Trophoblast cell (in vitro differentiated cells and primary cell): ENCODE measurements at regions not wholly inside any gene's neighbourhood (a gene's known extent, or its start where the extent isn't known, plus 50 kb on each side); places are given as distances from the start of the nearest gene placed in this dataset.
A peak's percentile ranks its signal among the peaks of the same experiment; 100 is the strongest.

ENCODE experiments used
- DNase-seq, 2 donors: peaks; one replicate each; pipeline ENCODE4 v3.0.0-alpha.2; 2016
- H2AFZ ChIP-seq: 2 replicates; pipeline ENCODE4 v1.6.1; 2013; ENCODE audit warnings: low read length, moderate library complexity, mild to moderate bottlenecking; ENCODE audit not compliant: insufficient read depth, poor library complexity
- H2AK5ac ChIP-seq: 2 replicates; pipeline ENCODE4 v1.6.1; 2013; ENCODE audit warnings: mild to moderate bottlenecking, low read length
- H2BK120ac ChIP-seq: 2 replicates; pipeline ENCODE4 v1.6.1; 2013; ENCODE audit warnings: low read length, mild to moderate bottlenecking, moderate library complexity; ENCODE audit not compliant: insufficient read depth, poor library complexity
- H2BK12ac ChIP-seq: 2 replicates; pipeline ENCODE4 v1.6.1; 2013; ENCODE audit warnings: mild to moderate bottlenecking, low read length, moderate library complexity
- H2BK5ac ChIP-seq: 2 replicates; pipeline ENCODE4 v1.6.1; 2013; ENCODE audit warnings: low read length, low read depth, moderate library complexity, mild to moderate bottlenecking; ENCODE audit not compliant: poor library complexity
- H3K14ac ChIP-seq: 2 replicates; pipeline ENCODE4 v1.6.1; 2013; ENCODE audit warnings: mild to moderate bottlenecking, low read length
- H3K18ac ChIP-seq: 2 replicates; pipeline ENCODE4 v1.6.1; 2013; ENCODE audit warnings: mild to moderate bottlenecking, low read length
- H3K23ac ChIP-seq: 2 replicates; pipeline ENCODE4 v1.6.1; 2013; ENCODE audit warnings: low read length
- H3K27ac ChIP-seq: 2 replicates; pipeline ENCODE4 v1.5.1; 2013; ENCODE audit warnings: low read depth, mild to moderate bottlenecking, inconsistent platforms, low read length, moderate library complexity
- H3K27me3 ChIP-seq: 2 replicates; pipeline ENCODE4 v1.6.1; 2013; ENCODE audit warnings: inconsistent platforms, mild to moderate bottlenecking, low read length, moderate library complexity; ENCODE audit not compliant: insufficient read depth
- H3K36me3 ChIP-seq, 2 experiments: 1 replicate in 1 of 2; 2 replicates in 1 of 2; pipeline ENCODE4 v1.6.1; 2013; ENCODE audit warnings: low read length in 2 of 2, mild to moderate bottlenecking in 2 of 2, moderate library complexity in 1 of 2; ENCODE audit not compliant: insufficient read depth in 2 of 2, control insufficient read depth in 1 of 2
- H3K4ac ChIP-seq: 2 replicates; pipeline ENCODE4 v1.6.1; 2013; ENCODE audit warnings: low read depth, mild to moderate bottlenecking, low read length, moderate library complexity
- H3K4me1 ChIP-seq, 2 experiments: 1 replicate in 1 of 2; 2 replicates in 1 of 2; pipeline ENCODE4 v1.6.1; 2013; ENCODE audit warnings: low read length in 2 of 2, mild to moderate bottlenecking in 2 of 2, moderate library complexity in 1 of 2; ENCODE audit not compliant: insufficient read depth in 2 of 2, control insufficient read depth in 1 of 2
- H3K4me2 ChIP-seq: 2 replicates; pipeline ENCODE4 v1.6.1; 2013; ENCODE audit warnings: inconsistent platforms, mild to moderate bottlenecking, low read length, moderate library complexity
- H3K4me3 ChIP-seq: 2 replicates; pipeline ENCODE4 v1.5.1; 2013; ENCODE audit warnings: mild to moderate bottlenecking, low read depth, low read length, inconsistent platforms
- H3K79me1 ChIP-seq: one replicate; pipeline ENCODE4 v1.6.1; 2013; ENCODE audit warnings: low read length
- H3K79me2 ChIP-seq: 2 replicates; pipeline ENCODE4 v1.6.1; 2013; ENCODE audit warnings: low read length, mild to moderate bottlenecking; ENCODE audit not compliant: control insufficient read depth, insufficient read depth, poor library complexity
- H3K9ac ChIP-seq: 2 replicates; pipeline ENCODE4 v1.6.1; 2013; ENCODE audit warnings: mild to moderate bottlenecking, low read length
- H3K9me3 ChIP-seq: 2 replicates; pipeline ENCODE4 v1.6.1; 2013; ENCODE audit warnings: low read depth, mild to moderate bottlenecking, control low read depth, inconsistent platforms, low read length; ENCODE audit not compliant: insufficient read depth
- H4K12ac ChIP-seq: 2 replicates; pipeline ENCODE4 v1.6.1; 2013; ENCODE audit warnings: low read depth, mild to moderate bottlenecking, low read length, moderate library complexity
- H4K8ac ChIP-seq: 2 replicates; pipeline ENCODE4 v1.6.1; 2013; ENCODE audit warnings: low read depth, mild to moderate bottlenecking, low read length, moderate library complexity
- H4K91ac ChIP-seq: one replicate; pipeline ENCODE4 v1.6.1; 2013; ENCODE audit warnings: low read depth, mild to moderate bottlenecking, low read length, moderate library complexity
- WGBS: extraction: QIAGEN DNeasy Blood & Tissue Kit; methylation state at CpG from one replicate; pipeline ENCODE4 v1.1.7; 2013; ENCODE audit warnings: missing lambda C conversion rate; ENCODE audit not compliant: insufficient read length, insufficient coverage; ENCODE audit errors: extremely low coverage; 5-methylcytosine and 5-hydroxymethylcytosine counted together

- H3K4me3 ChIP-seq, result no peak overlapping the region
- no peak overlapping the region for H4K91ac ChIP-seq
- H3K4me2 ChIP-seq, result no peak overlapping the region
- H3K27ac ChIP-seq, result no peak overlapping the region
- H3K4me1 ChIP-seq, result no peaks in the 10 kb centered on the region
- H4K12ac ChIP-seq, result no peak overlapping the region
- WGBS, result no CpG with 5 or more reads among the region's 10 CpGs
- H3K9me3 ChIP-seq, result no peaks in the 10 kb centered on the region
- no peaks in the 10 kb centered on the region for H3K27me3 ChIP-seq
- H3K23ac ChIP-seq, result no peak overlapping the region
- H3K9ac ChIP-seq, result no peak overlapping the region
- no peak overlapping the region for H3K4ac ChIP-seq
- no peaks in the 10 kb centered on the region for H3K79me2 ChIP-seq
- H2BK120ac ChIP-seq, result no peak overlapping the region
- no peaks in the 10 kb centered on the region for H3K79me1 ChIP-seq
- H3K18ac ChIP-seq, result no peak overlapping the region
- no peak overlapping the region for H2BK5ac ChIP-seq
- no peak overlapping the region for H2BK12ac ChIP-seq
- no peak overlapping the region for H4K8ac ChIP-seq
- H3K36me3 ChIP-seq, result no peaks in the 10 kb centered on the region
- H2AFZ ChIP-seq, result no peak overlapping the region
- H2AK5ac ChIP-seq, result no peak overlapping the region
- no peak overlapping the region for H3K14ac ChIP-seq
- DNase-seq, result no peak
Observed at GRCh38 chr3:159187232-159187631, 385.4 kb downstream of the MFSD1 start.

GRCh38 chr3:159187706-159188105 lies 385.9 kb downstream of the MFSD1 start:
- no peak overlapping the region for H2BK5ac ChIP-seq
- no CpG with 5 or more reads among the region's 6 CpGs for WGBS

GRCh38 chr3:159189994-159190669 lies 388.3 kb downstream of the MFSD1 start:
- Histone ChIP-seq H3K27ac (no peak overlapping the region), H3K4me2 (no peak overlapping the region), H3K14ac (no peak overlapping the region), H4K12ac (no peak overlapping the region), H4K91ac (no peak overlapping the region), H3K27me3 (no peaks in the 10 kb centered on the region), H4K8ac (no peak overlapping the region), H3K23ac (no peak overlapping the region), H3K9ac (no peak overlapping the region), H3K79me2 (no peaks in the 10 kb centered on the region), H3K4me3 (no peak overlapping the region), H3K79me1 (no peaks in the 10 kb centered on the region), H2AFZ (no peak overlapping the region), H2BK12ac (no peak overlapping the region), H2BK5ac (no peak overlapping the region), H3K4ac (no peak overlapping the region), H3K18ac (no peak overlapping the region), H2AK5ac (no peak overlapping the region), H2BK120ac (no peak overlapping the region), H3K36me3 (no peaks in the 10 kb centered on the region), H3K4me1 (no peaks in the 10 kb centered on the region), H3K9me3 (no peaks in the 10 kb centered on the region)
- DNase-seq, result no peak
- WGBS, result no CpG with 5 or more reads among the region's 4 CpGs

More at GRCh38 chr3:159187706-159188105, 385.9 kb downstream of the MFSD1 start:
- Histone ChIP-seq H3K79me2 (no peaks in the 10 kb centered on the region), H4K91ac (no peak overlapping the region), H3K18ac (no peak overlapping the region), H3K9me3 (no peaks in the 10 kb centered on the region), H3K4me2 (no peak overlapping the region), H4K12ac (no peak overlapping the region), H3K36me3 (no peaks in the 10 kb centered on the region), H3K4ac (no peak overlapping the region), H3K27me3 (no peaks in the 10 kb centered on the region), H3K23ac (no peak overlapping the region), H2BK120ac (no peak overlapping the region), H3K14ac (no peak overlapping the region), H2AK5ac (no peak overlapping the region), H3K27ac (no peak overlapping the region), H3K9ac (no peak overlapping the region), H2BK12ac (no peak overlapping the region), H3K79me1 (no peaks in the 10 kb centered on the region), H2AFZ (no peak overlapping the region), H3K4me1 (no peaks in the 10 kb centered on the region), H4K8ac (no peak overlapping the region), H3K4me3 (no peak overlapping the region)
- no peak for DNase-seq

DNA sequence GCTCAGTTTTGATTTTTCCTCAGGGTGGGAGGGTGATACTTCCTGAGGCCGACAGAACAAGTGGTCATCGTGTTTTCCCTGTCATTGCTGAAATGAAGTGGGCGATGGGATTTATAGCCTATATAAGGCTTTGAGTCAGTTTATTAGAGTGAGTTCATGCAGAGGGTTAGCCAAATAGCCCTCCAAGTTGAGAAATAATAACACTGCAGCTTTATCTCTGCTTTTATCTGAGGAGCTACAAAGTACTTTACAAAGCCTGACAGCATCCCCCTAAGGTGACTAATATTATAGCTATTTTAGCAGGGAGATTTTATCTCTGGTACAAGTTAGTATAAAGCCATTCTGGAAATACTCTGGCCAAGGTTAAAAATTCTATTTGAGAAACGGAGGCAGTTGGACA lies 389.6 kb downstream of the MFSD1 start:
- Histone ChIP-seq H2BK12ac (no peak overlapping the region), H3K18ac (no peak overlapping the region), H2BK120ac (no peak overlapping the region), H2AK5ac (no peak overlapping the region), H2BK5ac (no peak overlapping the region), H4K91ac (no peak overlapping the region), H3K9me3 (no peaks in the 10 kb centered on the region), H3K23ac (no peak overlapping the region), H3K14ac (no peak overlapping the region), H3K27me3 (no peaks in the 10 kb centered on the region), H3K79me2 (no peaks in the 10 kb centered on the region), H4K12ac (no peak overlapping the region), H3K4ac (no peak overlapping the region), H3K9ac (no peak overlapping the region), H3K27ac (no peak overlapping the region), H3K4me2 (peak overlapping the region; percentile 19), H3K4me3 (no peak overlapping the region), H3K4me1 (no peaks in the 10 kb centered on the region), H4K8ac (no peak overlapping the region), H2AFZ (no peak overlapping the region), H3K36me3 (no peaks in the 10 kb centered on the region), H3K79me1 (no peaks in the 10 kb centered on the region)
- DNase-seq, result peak in 1 of 2 donors; percentile 31
- no CpG with 5 or more reads among the region's 4 CpGs for WGBS
